ENCODE measurements at regions not wholly inside any gene's neighbourhood (a gene's known extent, or its start where the extent isn't known, plus 50 kb on each side); places are given as distances from the start of the nearest gene placed in this dataset.

GRCh38 chr5:58351190-58351589 lies 108.7 kb downstream of the PLK2 start:
- H3K27me3 ChIP-seq (ENCODE audit: control insufficient read depth, insufficient read depth, low read length) = no peaks in the 10 kb centered on the region
- no peaks in the 10 kb centered on the region for H3K9me3 ChIP-seq (ENCODE audit: control insufficient read depth, insufficient read depth, low read depth, low read length)
- H3K36me3 ChIP-seq (ENCODE audit: control insufficient read depth, insufficient read depth, low read length) = no peaks in the 10 kb centered on the region
- TF ChIP-seq CTCF (IDR thresholded peaks at IDR 0.05) (no peak), POLR2AphosphoS5 (IDR thresholded peaks at IDR 0.05; ENCODE audit: low read depth, low read length) (no peak), REST (IDR thresholded peaks at IDR 0.05; ENCODE audit: insufficient read depth in 1 of 2, low read depth in 2 of 2, low read length in 1 of 2) (no peak), TCF7L2 (IDR thresholded peaks at IDR 0.05; ENCODE audit: low read depth, low read length) (no peak), SIN3A (IDR thresholded peaks at IDR 0.05; ENCODE audit: borderline replicate concordance, insufficient read depth, low read depth, low read length) (no peak)
- no peak overlapping the region for H3K4me3 ChIP-seq (ENCODE audit: low read depth in 2 of 2, low read length in 2 of 2)
- DNase-seq (ENCODE audit: low read depth, low spot score) (no peak), ATAC-seq (no peak)
- CTCF ChIA-PET = no interaction called here
- in situ Hi-C loops (cut with HindIII; ENCODE audit: low pct_unique_long_range_greater_than_20kb, low sequenced_read_pairs) (no loop called here), intact Hi-C loops (cut with micrococcal nuclease; ENCODE audit: unreplicated experiment) (no loop called here)
- POLR2A ChIA-PET = no interaction called here
- H3K4me1 ChIP-seq (ENCODE audit: control insufficient read depth, insufficient read depth, low read length) = 0 out of 2 replicates have a peak, but pooled peaks cover 3% of the 10 kb centered on the region
- BruUV-seq (replicated peaks) = no TSS peak
- H3K27ac ChIP-seq (ENCODE audit: low read length) = no peak overlapping the region

GRCh38 chr5:58348996-58349728 lies 110.7 kb downstream of the PLK2 start:
- Histone ChIP-seq H3K4me3 (ENCODE audit: low read depth in 2 of 2, low read length in 2 of 2) (no peak overlapping the region), H3K4me1 (ENCODE audit: control insufficient read depth, insufficient read depth, low read length) (0 out of 2 replicates have a peak, but pooled peaks cover 2% of the 10 kb centered on the region), H3K27ac (ENCODE audit: low read length) (peak overlapping the region; percentile 44; the same call in 1 of the 2 replicates), H3K9me3 (ENCODE audit: control insufficient read depth, insufficient read depth, low read depth, low read length) (no peaks in the 10 kb centered on the region), H3K36me3 (ENCODE audit: control insufficient read depth, insufficient read depth, low read length) (no peaks in the 10 kb centered on the region), H3K27me3 (ENCODE audit: control insufficient read depth, insufficient read depth, low read length) (no peaks in the 10 kb centered on the region)
- intact Hi-C loops (cut with micrococcal nuclease; ENCODE audit: unreplicated experiment) (no loop called here), in situ Hi-C loops (cut with HindIII; ENCODE audit: low pct_unique_long_range_greater_than_20kb, low sequenced_read_pairs) (no loop called here)
- no peak for DNase-seq (ENCODE audit: low read depth, low spot score)
- CTCF ChIA-PET = no interaction called here
- POLR2A ChIA-PET = no interaction called here
- ATAC-seq = no peak
- no TSS peak for BruUV-seq (replicated peaks)
- TF ChIP-seq CTCF (IDR thresholded peaks at IDR 0.05) (no peak), REST (IDR thresholded peaks at IDR 0.05; ENCODE audit: insufficient read depth in 1 of 2, low read depth in 2 of 2, low read length in 1 of 2) (no peak), POLR2AphosphoS5 (IDR thresholded peaks at IDR 0.05; ENCODE audit: low read depth, low read length) (no peak), TCF7L2 (IDR thresholded peaks at IDR 0.05; ENCODE audit: low read depth, low read length) (no peak), SIN3A (IDR thresholded peaks at IDR 0.05; ENCODE audit: borderline replicate concordance, insufficient read depth, low read depth, low read length) (no peak)

Measured in Panc1 (cell line).